Astrocyte (in vitro differentiated cells and primary cell): ENCODE measurements at regions not wholly inside any gene's neighbourhood (a gene's known extent, or its start where the extent isn't known, plus 50 kb on each side); places are given as distances from the start of the nearest gene placed in this dataset.

Experiments used
- DNase-seq: peaks from one replicate; pipeline ENCODE4 v3.0.0-alpha.2; 2010; ENCODE audit warnings: low read depth
- FAIRE-seq: peaks from 2 replicates; lab custom pipeline; 2011; peaks lifted over from hg19 to GRCh38; lab: Jason Lieb, UNC
- H2AFZ ChIP-seq: 2 replicates; pipeline ENCODE4 v1.6.0; 2012; ENCODE audit warnings: low read depth, low read length, inconsistent platforms
- H3K27ac ChIP-seq: 2 replicates; pipeline ENCODE4 v1.5.1; 2011; ENCODE audit warnings: low read depth, low read length, inconsistent platforms
- H3K27me3 ChIP-seq: 2 replicates; pipeline ENCODE4 v1.6.0; 2011; ENCODE audit warnings: low read length, inconsistent platforms; ENCODE audit not compliant: insufficient read depth
- H3K36me3 ChIP-seq: 2 replicates; pipeline ENCODE4 v1.5.1; 2011; ENCODE audit warnings: low read length, inconsistent platforms; ENCODE audit not compliant: insufficient read depth
- H3K4me1 ChIP-seq: 2 replicates; pipeline ENCODE4 v1.5.1; 2011; ENCODE audit warnings: low read length, inconsistent platforms; ENCODE audit not compliant: insufficient read depth
- H3K4me2 ChIP-seq: 2 replicates; pipeline ENCODE4 v1.6.0; 2012; ENCODE audit warnings: low read length, inconsistent platforms
- H3K4me3 ChIP-seq: 2 replicates; pipeline ENCODE4 v1.5.1; 2011; ENCODE audit warnings: low read depth, mild to moderate bottlenecking, low read length, inconsistent platforms; ENCODE audit not compliant: insufficient read depth
- H3K79me2 ChIP-seq: 2 replicates; pipeline ENCODE4 v1.6.0; 2012; ENCODE audit warnings: mild to moderate bottlenecking, low read length, inconsistent platforms; ENCODE audit not compliant: insufficient read depth
- H3K9ac ChIP-seq: 2 replicates; pipeline ENCODE4 v1.6.0; 2012; ENCODE audit warnings: mild to moderate bottlenecking, low read length, inconsistent platforms
- H3K9me3 ChIP-seq: 2 replicates; pipeline ENCODE4 v1.5.1; 2012; ENCODE audit warnings: low read depth, mild to moderate bottlenecking, low read length, inconsistent platforms; ENCODE audit not compliant: insufficient read depth
- H4K20me1 ChIP-seq: 2 replicates; pipeline ENCODE4 v1.6.0; 2012; ENCODE audit warnings: low read length, inconsistent platforms; ENCODE audit not compliant: insufficient read depth
- H3K27ac Mint-ChIP-seq: one replicate; pipeline ENCODE4 v1.8.0; 2021; ENCODE audit warnings: mild to moderate bottlenecking, mixed read lengths; ENCODE audit not compliant: unreplicated experiment
- H3K27me3 Mint-ChIP-seq: one replicate; pipeline ENCODE4 v1.8.0; 2021; ENCODE audit warnings: low read depth, mixed read lengths; ENCODE audit not compliant: unreplicated experiment
- H3K36me3 Mint-ChIP-seq: one replicate; pipeline ENCODE4 v1.8.0; 2021; ENCODE audit warnings: low read depth, mixed read lengths; ENCODE audit not compliant: unreplicated experiment
- H3K4me1 Mint-ChIP-seq: one replicate; pipeline ENCODE4 v1.8.0; 2021; ENCODE audit warnings: low read depth, mixed read lengths; ENCODE audit not compliant: unreplicated experiment
- H3K4me3 Mint-ChIP-seq: one replicate; pipeline ENCODE4 v1.8.0; 2021; ENCODE audit warnings: mild to moderate bottlenecking, moderate library complexity, mixed read lengths; ENCODE audit not compliant: unreplicated experiment
- H3K9me3 Mint-ChIP-seq: one replicate; pipeline ENCODE4 v1.8.0; 2021; ENCODE audit warnings: mild to moderate bottlenecking, mixed read lengths; ENCODE audit not compliant: unreplicated experiment
- CTCF ChIP-seq: IDR thresholded peaks from 2 replicates; pipeline ENCODE4 v1.5.1; 2011; ENCODE audit warnings: low read depth, mild to moderate bottlenecking, inconsistent platforms, low read length, moderate library complexity; ENCODE audit not compliant: insufficient read depth
- EZH2 ChIP-seq: IDR thresholded peaks from 2 replicates; pipeline ENCODE4 v1.6.1; 2012; ENCODE audit warnings: mild to moderate bottlenecking, low read length, inconsistent platforms; ENCODE audit not compliant: insufficient read depth

DNA sequence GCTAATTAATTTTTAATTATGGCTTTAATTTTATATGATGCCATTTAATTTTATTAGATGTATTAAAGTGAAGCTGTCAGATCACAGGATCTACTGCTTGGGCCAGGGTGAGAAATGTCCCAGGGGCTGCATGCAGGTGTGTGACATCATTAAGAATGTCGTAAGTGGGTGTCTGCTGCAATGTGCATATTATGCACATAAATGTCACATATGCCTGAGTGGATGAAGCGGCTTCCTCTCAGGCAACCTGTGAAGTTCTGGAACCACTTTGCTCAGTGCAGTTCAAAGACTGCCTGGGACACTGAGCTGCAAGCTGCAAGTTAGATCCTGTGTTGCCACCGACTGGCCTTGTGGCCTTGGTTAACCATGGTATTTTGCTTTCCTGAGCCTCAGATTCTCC, 355.0 kb downstream of the UQCRFS1 start:
- Histone ChIP-seq H2AFZ (no peak overlapping the region), H3K4me1 (no peaks in the 10 kb centered on the region), H4K20me1 (no peaks in the 10 kb centered on the region), H3K27me3 (no peaks in the 10 kb centered on the region), H3K4me3 (no peak overlapping the region), H3K4me2 (no peak overlapping the region), H3K79me2 (no peaks in the 10 kb centered on the region), H3K27ac (no peak overlapping the region), H3K36me3 (no peaks in the 10 kb centered on the region), H3K9ac (no peak overlapping the region), H3K9me3 (peaks cover 4% of the 10 kb centered on the region)
- Mint-ChIP-seq H3K9me3 (peaks cover 7% of the 10 kb centered on the region), H3K4me3 (no peak overlapping the region), H3K27me3 (peaks cover 6% of the 10 kb centered on the region), H3K27ac (no peak overlapping the region), H3K4me1 (peaks cover 15% of the 10 kb centered on the region), H3K36me3 (no peaks in the 10 kb centered on the region)
- no peak for DNase-seq
- FAIRE-seq, result no peak
- TF ChIP-seq CTCF (no peak), EZH2 (no peak)

DNA sequence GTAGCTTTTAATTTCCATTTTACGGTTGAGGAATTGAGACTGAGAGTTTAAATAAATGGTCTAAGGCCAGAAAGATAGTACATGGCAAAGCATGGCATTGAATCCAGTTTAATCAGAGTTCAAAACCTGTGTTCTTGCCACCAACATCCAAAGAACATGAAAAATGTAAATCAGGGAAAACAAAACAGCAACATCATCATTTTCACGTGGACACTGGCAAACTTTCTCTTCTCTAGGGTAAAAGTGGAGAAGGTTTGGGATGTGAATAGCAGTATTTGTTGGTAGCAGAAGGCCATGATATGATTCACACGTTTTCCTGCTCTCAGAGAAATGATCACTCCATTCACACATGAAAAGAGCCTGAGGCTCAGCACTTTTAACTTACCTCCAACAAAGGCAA, 357.7 kb downstream of the UQCRFS1 start:
- no peak overlapping the region for H3K9ac ChIP-seq
- no peaks in the 10 kb centered on the region for H3K27me3 ChIP-seq
- Mint-ChIP-seq H3K27ac (no peak overlapping the region), H3K36me3 (no peaks in the 10 kb centered on the region), H3K9me3 (peaks cover 7% of the 10 kb centered on the region), H3K4me3 (no peak overlapping the region), H3K4me1 (peaks cover 18% of the 10 kb centered on the region), H3K27me3 (peaks cover 4% of the 10 kb centered on the region)
- no peak overlapping the region for H2AFZ ChIP-seq
- H3K4me3 ChIP-seq, result no peak overlapping the region
- FAIRE-seq, result no peak
- H3K79me2 ChIP-seq, result no peaks in the 10 kb centered on the region
- H3K36me3 ChIP-seq, result no peaks in the 10 kb centered on the region
- H3K4me2 ChIP-seq, result no peak overlapping the region
- TF ChIP-seq EZH2 (no peak), CTCF (no peak)
- H3K9me3 ChIP-seq, result peaks cover 2% of the 10 kb centered on the region
- DNase-seq, result no peak
- no peaks in the 10 kb centered on the region for H4K20me1 ChIP-seq
- no peaks in the 10 kb centered on the region for H3K4me1 ChIP-seq
- no peak overlapping the region for H3K27ac ChIP-seq

DNA sequence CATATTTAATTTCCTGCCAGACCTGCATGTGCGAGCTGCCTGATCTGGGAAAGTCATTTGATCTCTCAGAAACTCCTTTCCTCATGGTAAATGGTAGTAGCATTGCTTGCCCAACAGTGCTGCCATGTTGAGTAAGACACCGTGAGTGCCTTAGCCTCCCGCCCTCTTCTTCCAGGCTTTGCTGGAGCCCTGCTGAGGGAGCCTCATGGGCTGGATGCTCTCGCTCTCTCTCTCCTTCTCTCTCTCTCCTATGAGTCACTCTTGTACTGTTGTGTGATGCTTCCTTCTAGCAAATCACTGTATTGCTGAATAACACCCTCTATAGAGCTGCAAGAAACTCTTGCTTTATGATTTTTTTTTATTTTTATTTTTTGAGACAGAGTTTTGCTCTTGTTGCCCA, 365.5 kb downstream of the UQCRFS1 start:
- H3K4me1 ChIP-seq, result no peaks in the 10 kb centered on the region

More for the DNA sequence above, 365.5 kb downstream of the UQCRFS1 start:
- Histone ChIP-seq H3K79me2 (no peaks in the 10 kb centered on the region), H4K20me1 (no peaks in the 10 kb centered on the region), H3K27me3 (no peaks in the 10 kb centered on the region), H3K4me3 (no peak overlapping the region), H3K36me3 (no peaks in the 10 kb centered on the region), H3K4me2 (no peak overlapping the region), H3K9me3 (peaks cover 2% of the 10 kb centered on the region), H3K9ac (no peak overlapping the region), H3K27ac (no peak overlapping the region), H2AFZ (no peak overlapping the region)
- Mint-ChIP-seq H3K9me3 (no peaks in the 10 kb centered on the region), H3K27ac (no peak overlapping the region), H3K4me3 (no peak overlapping the region), H3K27me3 (no peaks in the 10 kb centered on the region), H3K36me3 (no peaks in the 10 kb centered on the region), H3K4me1 (peaks cover 12% of the 10 kb centered on the region)
- no peak for FAIRE-seq
- no peak for TF ChIP-seq CTCF
- no peak for TF ChIP-seq EZH2
- no peak for DNase-seq
